GM13976 (cell line): ENCODE measurements at regions not wholly inside any gene's neighbourhood (a gene's known extent, or its start where the extent isn't known, plus 50 kb on each side); places are given as distances from the start of the nearest gene placed in this dataset.

Experiments used
- DNase-seq: peaks from one replicate; pipeline ENCODE4 v3.0.0; 2012; ENCODE audit warnings: low spot score
- in situ Hi-C: fragments of 300-500 bp; cut with MboI; formaldehyde crosslinking; loops from one replicate; pipeline ENCODE4 v1.12.0; 2022; ENCODE audit warnings: low sequenced_read_pairs, mixed read lengths, inconsistent platforms; ENCODE audit not compliant: unreplicated experiment
- TF ChIP-seq, protein P1 (sequence below): IDR thresholded peaks from 2 replicates; pipeline ENCODE4 v1.5.1; 2012; ENCODE audit warnings: borderline replicate concordance, mild to moderate bottlenecking; ENCODE audit not compliant: insufficient read depth; ENCODE audit errors: extremely low read depth, missing control alignments, control extremely low read depth

DNA sequence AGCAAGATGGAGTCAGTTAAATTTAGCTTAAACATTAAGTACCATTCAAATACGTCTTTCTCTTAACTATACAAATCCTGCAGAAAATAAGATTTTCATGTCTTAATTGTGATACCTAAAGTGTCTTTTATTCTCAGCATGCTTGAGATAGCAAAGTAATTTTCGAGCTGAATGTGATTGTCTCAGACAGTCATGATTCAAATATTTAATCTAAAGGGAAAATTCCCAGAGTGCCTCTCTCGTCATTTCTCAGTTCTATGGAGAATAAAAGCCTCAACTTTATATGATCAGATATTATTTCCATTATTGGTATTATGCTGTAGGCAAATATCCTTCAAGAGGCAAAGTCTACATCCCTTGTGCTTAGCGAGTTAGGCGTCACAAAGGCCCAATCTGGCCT, 589.9 kb downstream of the TAFA4 start:
- in situ Hi-C loops: no loop called here
- TF ChIP-seq, protein P1, sequence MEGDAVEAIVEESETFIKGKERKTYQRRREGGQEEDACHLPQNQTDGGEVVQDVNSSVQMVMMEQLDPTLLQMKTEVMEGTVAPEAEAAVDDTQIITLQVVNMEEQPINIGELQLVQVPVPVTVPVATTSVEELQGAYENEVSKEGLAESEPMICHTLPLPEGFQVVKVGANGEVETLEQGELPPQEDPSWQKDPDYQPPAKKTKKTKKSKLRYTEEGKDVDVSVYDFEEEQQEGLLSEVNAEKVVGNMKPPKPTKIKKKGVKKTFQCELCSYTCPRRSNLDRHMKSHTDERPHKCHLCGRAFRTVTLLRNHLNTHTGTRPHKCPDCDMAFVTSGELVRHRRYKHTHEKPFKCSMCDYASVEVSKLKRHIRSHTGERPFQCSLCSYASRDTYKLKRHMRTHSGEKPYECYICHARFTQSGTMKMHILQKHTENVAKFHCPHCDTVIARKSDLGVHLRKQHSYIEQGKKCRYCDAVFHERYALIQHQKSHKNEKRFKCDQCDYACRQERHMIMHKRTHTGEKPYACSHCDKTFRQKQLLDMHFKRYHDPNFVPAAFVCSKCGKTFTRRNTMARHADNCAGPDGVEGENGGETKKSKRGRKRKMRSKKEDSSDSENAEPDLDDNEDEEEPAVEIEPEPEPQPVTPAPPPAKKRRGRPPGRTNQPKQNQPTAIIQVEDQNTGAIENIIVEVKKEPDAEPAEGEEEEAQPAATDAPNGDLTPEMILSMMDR: no peak

DNA sequence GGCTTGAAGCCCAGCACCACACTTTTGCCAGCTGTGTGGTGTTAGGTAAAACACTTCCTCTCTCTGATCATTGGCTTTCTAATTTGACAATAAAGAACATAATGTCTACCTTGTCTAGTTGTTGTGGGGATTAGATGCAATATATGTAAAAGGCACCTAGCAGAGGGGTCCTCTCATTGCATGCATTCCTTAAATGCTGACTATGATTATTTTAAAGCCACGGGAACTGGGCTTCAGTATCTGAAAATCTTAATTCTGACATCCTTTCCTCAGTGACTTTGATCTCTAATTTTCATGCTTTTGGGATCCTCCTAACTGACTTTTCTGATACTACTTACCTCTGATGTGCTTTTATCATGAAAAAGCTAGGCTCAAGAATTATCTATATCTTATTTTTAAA, 596.3 kb downstream of the TAFA4 start:
- TF ChIP-seq, protein P1: no peak
- in situ Hi-C loops: no loop called here
- no peak for DNase-seq

More for the DNA sequence above, 589.9 kb downstream of the TAFA4 start:
- DNase-seq: no peak

DNA sequence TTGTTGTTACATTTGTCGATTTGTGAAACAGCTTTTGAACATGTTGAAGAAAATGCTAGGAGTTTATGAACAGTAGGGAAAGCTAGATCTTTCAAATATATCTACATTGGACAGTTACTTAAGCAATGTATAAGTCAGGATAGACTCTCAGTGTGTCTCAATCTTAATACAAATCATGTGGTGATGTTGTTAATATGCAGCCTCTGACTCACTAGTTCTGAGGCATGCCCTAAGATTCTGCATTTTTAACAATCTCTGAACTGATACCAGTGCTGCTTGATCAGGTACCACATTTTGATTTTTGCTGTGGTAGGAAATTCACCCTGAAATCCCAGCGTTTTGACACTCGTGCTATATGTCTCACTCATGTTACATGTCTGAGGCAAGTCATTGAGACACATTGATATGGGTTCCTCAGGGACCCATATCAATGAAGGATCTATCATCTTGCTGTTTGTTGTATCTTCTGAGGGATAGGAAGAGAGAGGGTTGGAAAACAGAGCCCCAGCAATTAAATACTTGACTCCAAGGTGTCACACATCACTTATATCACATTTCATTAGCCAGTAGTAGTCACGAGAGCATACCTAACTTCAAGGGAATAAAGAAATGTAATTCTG, 597.9 kb downstream of the TAFA4 start:
- in situ Hi-C loops: no loop called here
- TF ChIP-seq, protein P1: no peak
- DNase-seq: no peak

DNA sequence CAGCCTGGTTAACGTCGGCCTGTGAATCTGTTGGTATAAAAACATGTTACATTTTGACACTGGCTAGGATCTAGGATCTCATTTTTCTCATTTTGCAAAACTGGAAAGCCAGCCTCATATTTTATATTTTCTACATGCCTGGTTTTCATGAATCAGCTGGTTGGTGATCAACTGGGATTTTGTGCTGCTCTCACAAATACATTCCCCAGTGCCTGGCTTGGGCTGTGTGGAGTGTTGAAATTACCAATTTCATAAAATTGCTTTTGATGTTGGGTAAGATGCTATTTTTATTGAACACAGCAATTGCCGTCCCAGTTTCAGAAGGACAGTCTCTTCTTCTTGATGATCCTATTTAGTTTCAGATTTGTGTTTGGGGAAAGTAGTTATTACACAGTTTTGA, 604.3 kb downstream of the TAFA4 start:
- in situ Hi-C loops: no loop called here
- DNase-seq: no peak

DNA sequence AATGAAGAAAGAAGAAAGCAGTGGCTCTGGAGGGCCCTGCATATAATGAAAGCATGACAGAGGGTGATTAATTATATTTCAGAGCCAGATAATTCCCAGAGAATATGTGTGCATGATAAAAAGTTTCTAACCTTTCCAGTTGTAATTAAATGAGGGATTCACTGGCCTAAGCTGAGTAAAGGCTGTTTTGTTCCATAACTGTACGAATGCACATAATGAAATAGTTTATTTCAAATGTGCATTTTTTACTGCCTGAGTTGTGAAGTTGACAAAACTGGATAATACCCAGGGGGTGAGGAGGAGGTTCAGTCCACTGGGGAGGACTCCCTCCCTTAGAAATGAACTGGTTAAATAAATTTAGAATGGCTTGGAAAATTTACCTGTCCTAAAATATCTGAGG, 616.4 kb downstream of the TAFA4 start:
- TF ChIP-seq, protein P1: no peak
- DNase-seq: no peak
- in situ Hi-C loops: no loop called here

More for the DNA sequence above, 604.3 kb downstream of the TAFA4 start:
- TF ChIP-seq, protein P1: no peak

DNA sequence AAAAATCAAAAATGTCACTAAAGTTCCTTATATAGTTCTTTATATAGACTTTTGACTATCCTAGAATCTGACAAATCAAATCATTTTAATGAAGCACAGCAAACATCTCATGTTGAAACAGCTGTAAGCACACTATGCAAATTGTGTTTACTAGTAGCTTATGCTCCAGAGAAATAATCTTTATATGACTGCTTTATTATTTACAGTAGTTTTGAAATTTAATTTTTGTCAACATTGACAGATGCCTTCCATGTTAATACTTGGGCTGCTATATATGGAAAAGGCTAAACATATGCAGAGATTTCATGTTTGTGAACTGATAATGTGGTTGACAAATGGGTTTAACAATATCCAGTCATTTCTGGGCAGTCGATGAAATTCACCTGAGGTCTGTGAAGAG, 616.8 kb downstream of the TAFA4 start:
- TF ChIP-seq, protein P1: no peak
- DNase-seq: no peak
- in situ Hi-C loops: no loop called here

DNA sequence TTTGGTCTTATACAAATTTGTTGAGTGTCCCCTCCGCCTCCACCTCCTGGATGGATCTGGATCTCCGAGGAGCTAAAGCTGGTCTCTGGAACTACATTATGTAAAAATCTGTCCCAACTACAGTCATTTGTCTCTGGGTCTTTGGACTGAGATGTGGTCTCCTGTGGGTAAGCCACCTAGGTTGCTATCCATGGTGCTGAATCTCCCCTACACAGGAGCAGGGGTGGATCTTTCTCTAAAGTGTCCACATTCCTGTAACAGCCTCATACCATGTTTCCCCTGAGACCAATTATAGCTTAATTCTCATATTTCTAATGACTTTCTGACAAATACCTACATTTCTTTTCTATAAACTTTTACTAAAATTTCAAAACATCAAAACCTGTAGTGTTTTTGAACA, 625.8 kb downstream of the TAFA4 start:
- peak; percentile 20 for DNase-seq
- in situ Hi-C loops: no loop called here
- TF ChIP-seq, protein P1: no peak
